Gastrocnemius medialis (tissue), 4 donors: ENCODE measurements at regions not wholly inside any gene's neighbourhood (a gene's known extent, or its start where the extent isn't known, plus 50 kb on each side); places are given as distances from the start of the nearest gene placed in this dataset.

Experiments
- POLR2A ChIP-seq, 2 donors: fragments of 450-650 bp; IDR thresholded peaks; one replicate each; pipeline ENCODE4 v1.6.1; 2017; ENCODE audit warnings: antibody characterized with exemption in 2 of 2, mild to moderate bottlenecking in 2 of 2, moderate library complexity in 2 of 2
- TF ChIP-seq, protein P1 (sequence below), 5 experiments: fragments of 450-650 bp in 3 of 5; fragments of 200-600 bp in 2 of 5; sonication (generic) in 2 of 5; IDR thresholded peaks in 4 of 5; conservative IDR thresholded peaks in 1 of 5; 1 replicate in 4 of 5; 2 replicates in 1 of 5; pipeline ENCODE4 v1.5.1; 2016 to 2019; ENCODE audit warnings: antibody characterized with exemption in 5 of 5, mild to moderate bottlenecking in 3 of 5, moderate library complexity in 3 of 5

DNA sequence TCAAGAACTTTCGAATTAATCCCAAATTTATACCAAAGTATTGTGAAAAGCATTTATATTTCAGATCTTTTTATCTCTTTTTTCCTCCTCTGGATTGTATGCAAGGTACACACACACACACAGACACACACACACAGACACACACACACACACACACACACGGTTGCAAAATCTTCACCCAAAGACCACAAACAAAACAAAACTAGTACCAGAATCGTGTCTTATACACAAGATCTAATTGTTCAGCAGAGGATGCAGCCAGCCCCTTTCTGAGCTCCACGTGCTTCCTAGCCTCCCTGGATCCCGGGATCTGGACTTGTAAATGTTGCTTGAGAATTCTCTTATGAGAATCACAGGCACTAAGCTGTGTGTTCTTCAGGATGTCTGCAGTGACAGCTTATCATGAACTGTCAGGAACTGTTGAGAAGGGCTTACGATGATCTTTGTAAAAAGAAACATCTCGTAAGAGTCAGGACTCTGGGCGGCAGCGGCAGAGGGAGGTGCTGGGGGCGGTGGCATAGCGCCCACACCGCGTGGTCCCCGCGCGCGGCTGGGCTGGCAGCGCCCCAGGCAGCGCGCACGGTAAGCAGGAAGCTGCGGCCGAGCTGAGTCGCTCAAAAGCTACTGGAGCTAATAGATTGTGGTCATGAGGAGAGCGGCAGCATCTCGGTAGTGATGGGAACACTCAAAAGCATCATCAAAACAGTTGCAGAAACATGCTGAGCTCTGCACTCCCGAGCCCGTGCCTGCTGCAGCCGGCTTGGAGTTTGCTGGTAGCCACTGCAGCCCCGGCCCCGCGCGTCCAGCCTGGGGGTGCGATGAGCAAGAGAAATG is 277.6 kb downstream of the GATA3 start:
- TF ChIP-seq, protein P1, sequence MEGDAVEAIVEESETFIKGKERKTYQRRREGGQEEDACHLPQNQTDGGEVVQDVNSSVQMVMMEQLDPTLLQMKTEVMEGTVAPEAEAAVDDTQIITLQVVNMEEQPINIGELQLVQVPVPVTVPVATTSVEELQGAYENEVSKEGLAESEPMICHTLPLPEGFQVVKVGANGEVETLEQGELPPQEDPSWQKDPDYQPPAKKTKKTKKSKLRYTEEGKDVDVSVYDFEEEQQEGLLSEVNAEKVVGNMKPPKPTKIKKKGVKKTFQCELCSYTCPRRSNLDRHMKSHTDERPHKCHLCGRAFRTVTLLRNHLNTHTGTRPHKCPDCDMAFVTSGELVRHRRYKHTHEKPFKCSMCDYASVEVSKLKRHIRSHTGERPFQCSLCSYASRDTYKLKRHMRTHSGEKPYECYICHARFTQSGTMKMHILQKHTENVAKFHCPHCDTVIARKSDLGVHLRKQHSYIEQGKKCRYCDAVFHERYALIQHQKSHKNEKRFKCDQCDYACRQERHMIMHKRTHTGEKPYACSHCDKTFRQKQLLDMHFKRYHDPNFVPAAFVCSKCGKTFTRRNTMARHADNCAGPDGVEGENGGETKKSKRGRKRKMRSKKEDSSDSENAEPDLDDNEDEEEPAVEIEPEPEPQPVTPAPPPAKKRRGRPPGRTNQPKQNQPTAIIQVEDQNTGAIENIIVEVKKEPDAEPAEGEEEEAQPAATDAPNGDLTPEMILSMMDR (IDR thresholded peaks at IDR 0.05 in 4 of 5, conservative IDR thresholded peaks at IDR 0.05 in 1 of 5): no peak
- no peak for TF ChIP-seq POLR2A (IDR thresholded peaks at IDR 0.05)
